Gastrocnemius medialis (tissue), 4 donors: ENCODE measurements at regions not wholly inside any gene's neighbourhood (a gene's known extent, or its start where the extent isn't known, plus 50 kb on each side); places are given as distances from the start of the nearest gene placed in this dataset.

Source experiments
- ATAC-seq, 2 donors: fragments of 150-250 bp; one replicate each; pipeline ENCODE4 v1.9.1; 2016
- DNase-seq, 2 donors: peaks; one replicate each; pipeline ENCODE4 v3.0.0-alpha.2; 2019
- H3K27ac ChIP-seq, 4 donors: fragments of 200-600 bp; sonication (generic); 1 replicate in 1 of 4; 2 replicates in 3 of 4; pipeline ENCODE4 v1.5.1; 2016 to 2018; ENCODE audit warnings: mild to moderate bottlenecking in 2 of 4, moderate library complexity in 1 of 4
- H3K27me3 ChIP-seq, 3 donors: fragments of 200-600 bp; sonication (generic) in 2 of 3; 1 replicate in 1 of 3; 2 replicates in 2 of 3; pipeline versions ENCODE4 v1.5.1 to v1.6.0; 2016 to 2019; ENCODE audit warnings: mild to moderate bottlenecking in 1 of 3, moderate library complexity in 1 of 3
- H3K36me3 ChIP-seq, 2 donors: fragments of 200-600 bp; sonication (generic) in 1 of 2; one replicate each; pipeline ENCODE4 v1.5.1; 2017 to 2018
- H3K4me1 ChIP-seq, 2 donors: fragments of 200-600 bp; sonication (generic) in 1 of 2; one replicate each; pipeline ENCODE4 v1.5.1; 2016 to 2017; ENCODE audit warnings: mild to moderate bottlenecking in 2 of 2
- H3K4me3 ChIP-seq, 4 donors: fragments of 200-600 bp; sonication (generic) in 3 of 4; 1 replicate in 1 of 4; 2 replicates in 3 of 4; pipeline ENCODE4 v1.5.1; 2016 to 2019; ENCODE audit warnings: mild to moderate bottlenecking in 2 of 4
- H3K9me3 ChIP-seq, 3 donors: fragments of 200-600 bp; sonication (generic) in 2 of 3; 1 replicate in 1 of 3; 2 replicates in 2 of 3; pipeline ENCODE4 v1.5.1; 2016 to 2019
- CTCF ChIP-seq, 5 experiments: fragments of 450-650 bp in 3 of 5; fragments of 200-600 bp in 2 of 5; sonication (generic) in 2 of 5; IDR thresholded peaks in 4 of 5; conservative IDR thresholded peaks in 1 of 5; 1 replicate in 4 of 5; 2 replicates in 1 of 5; pipeline ENCODE4 v1.5.1; 2016 to 2019; ENCODE audit warnings: antibody characterized with exemption in 5 of 5, mild to moderate bottlenecking in 3 of 5, moderate library complexity in 3 of 5
- POLR2A ChIP-seq, 2 donors: fragments of 450-650 bp; IDR thresholded peaks; one replicate each; pipeline ENCODE4 v1.6.1; 2017; ENCODE audit warnings: antibody characterized with exemption in 2 of 2, mild to moderate bottlenecking in 2 of 2, moderate library complexity in 2 of 2
- in situ Hi-C, 4 donors: fragments of 200-750 bp; cut with MboI; loops; one replicate each; pipeline versions ENCODE4 v1.15.0 to v1.8.0; 2017; ENCODE audit warnings: low sequenced_read_pairs in 4 of 4
- intact Hi-C: fragments of 100-400 bp; cut with DNase I; formaldehyde crosslinking; loops from one replicate; pipeline ENCODE4 v1.15.1; 2023; ENCODE audit warnings: low total_unique reads

- H3K27ac ChIP-seq: no peak overlapping the region
- H3K4me1 ChIP-seq: no peaks in the 10 kb centered on the region
- H3K4me3 ChIP-seq: no peak overlapping the region
- DNase-seq (no peak), ATAC-seq (no peak)
- intact Hi-C loops: no loop called here
- H3K27me3 ChIP-seq: no peaks in the 10 kb centered on the region
- H3K9me3 ChIP-seq: no peaks in the 10 kb centered on the region
- TF ChIP-seq POLR2A (IDR thresholded peaks at IDR 0.05) (no peak), CTCF (IDR thresholded peaks at IDR 0.05 in 4 of 5, conservative IDR thresholded peaks at IDR 0.05 in 1 of 5) (no peak)
- H3K36me3 ChIP-seq: no peaks in the 10 kb centered on the region
- in situ Hi-C loops: no loop called here
Measured at GRCh38 chrX:5748586-5749150, 480.0 kb downstream of the NLGN4X start.

GRCh38 chrX:5746231-5746630 is 482.4 kb downstream of the NLGN4X start:
- ATAC-seq (no peak), DNase-seq (no peak)
- intact Hi-C loops (no loop called here), in situ Hi-C loops (no loop called here)
- Histone ChIP-seq H3K27ac (no peak overlapping the region), H3K4me3 (no peak overlapping the region), H3K36me3 (no peaks in the 10 kb centered on the region), H3K27me3 (no peaks in the 10 kb centered on the region), H3K9me3 (no peaks in the 10 kb centered on the region), H3K4me1 (no peaks in the 10 kb centered on the region)
- TF ChIP-seq POLR2A (IDR thresholded peaks at IDR 0.05): no peak
- TF ChIP-seq CTCF (IDR thresholded peaks at IDR 0.05 in 4 of 5, conservative IDR thresholded peaks at IDR 0.05 in 1 of 5): no peak

GRCh38 chrX:5733501-5733900 is 495.2 kb downstream of the NLGN4X start:
- intact Hi-C loops (no loop called here), in situ Hi-C loops (no loop called here)
- no peak overlapping the region for H3K4me3 ChIP-seq
- H3K27ac ChIP-seq: no peak overlapping the region
- no peaks in the 10 kb centered on the region for H3K27me3 ChIP-seq
- H3K4me1 ChIP-seq: no peaks in the 10 kb centered on the region
- TF ChIP-seq POLR2A (IDR thresholded peaks at IDR 0.05): no peak
- TF ChIP-seq CTCF (IDR thresholded peaks at IDR 0.05 in 4 of 5, conservative IDR thresholded peaks at IDR 0.05 in 1 of 5): no peak
- no peak for DNase-seq
- H3K36me3 ChIP-seq: no peaks in the 10 kb centered on the region
- no peak for ATAC-seq
- H3K9me3 ChIP-seq: no peaks in the 10 kb centered on the region

- TF ChIP-seq CTCF (IDR thresholded peaks at IDR 0.05 in 4 of 5, conservative IDR thresholded peaks at IDR 0.05 in 1 of 5) (no peak), POLR2A (IDR thresholded peaks at IDR 0.05) (no peak)
- Histone ChIP-seq H3K27ac (no peak overlapping the region), H3K36me3 (no peaks in the 10 kb centered on the region), H3K9me3 (no peaks in the 10 kb centered on the region), H3K4me1 (no peaks in the 10 kb centered on the region), H3K4me3 (no peak overlapping the region), H3K27me3 (no peaks in the 10 kb centered on the region)
- in situ Hi-C loops (no loop called here), intact Hi-C loops (no loop called here)
- ATAC-seq (no peak), DNase-seq (no peak)
Measured at GRCh38 chrX:5730556-5730955, 498.1 kb downstream of the NLGN4X start.

GRCh38 chrX:5726224-5726623 is 502.4 kb downstream of the NLGN4X start:
- no peak for TF ChIP-seq CTCF (IDR thresholded peaks at IDR 0.05 in 4 of 5, conservative IDR thresholded peaks at IDR 0.05 in 1 of 5)
- TF ChIP-seq POLR2A (IDR thresholded peaks at IDR 0.05): no peak

More at GRCh38 chrX:5726224-5726623, 502.4 kb downstream of the NLGN4X start:
- DNase-seq: peak; percentile 2 to 12
- Histone ChIP-seq H3K9me3 (no peaks in the 10 kb centered on the region), H3K4me1 (no peaks in the 10 kb centered on the region), H3K27me3 (no peaks in the 10 kb centered on the region), H3K36me3 (no peaks in the 10 kb centered on the region), H3K4me3 (no peak overlapping the region), H3K27ac (no peak overlapping the region)
- no peak for ATAC-seq
- in situ Hi-C loops: no loop called here
- intact Hi-C loops: no loop called here
